ENCODE measurements at regions not wholly inside any gene's neighbourhood (a gene's known extent, or its start where the extent isn't known, plus 50 kb on each side); places are given as distances from the start of the nearest gene placed in this dataset.
"Not testable (repeated sequence)": the region's sequence is repeated elsewhere in the genome, so short reads cannot be mapped to it uniquely, and the experiment has no call there.

DNA sequence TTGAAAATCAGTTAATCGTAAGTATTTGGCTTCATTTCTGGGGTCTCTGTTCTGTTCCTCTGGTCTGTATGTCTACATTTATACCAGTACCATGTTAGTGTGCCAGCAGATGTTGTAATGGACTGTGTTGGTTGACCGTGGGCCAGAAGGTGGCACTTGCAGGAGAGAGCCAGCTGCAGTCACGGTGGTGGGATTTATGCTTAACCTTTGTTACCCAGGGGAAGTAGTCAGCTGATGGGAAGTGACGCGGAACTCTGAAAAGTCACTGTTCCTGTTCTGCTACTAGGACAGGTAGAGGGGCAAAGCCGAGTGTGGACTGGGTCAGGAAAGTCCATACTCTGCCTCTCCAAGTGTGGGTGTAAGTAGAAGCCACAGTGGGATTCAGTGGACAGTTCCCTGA lies 420.4 kb upstream of the NDN start:
- not testable (repeated sequence) for H3K4me3 Mint-ChIP-seq (ENCODE audit: unreplicated experiment); H3K4me2 ChIP-seq (ENCODE audit: low read length); H3K79me2 ChIP-seq (ENCODE audit: insufficient read depth, low read length); H3K27ac ChIP-seq (ENCODE audit: low read depth, low read length); H3K4me1 Mint-ChIP-seq (ENCODE audit: low read depth, unreplicated experiment); H3K9ac ChIP-seq (ENCODE audit: low read length); H3K9me3 Mint-ChIP-seq (ENCODE audit: unreplicated experiment); H3K27ac Mint-ChIP-seq (ENCODE audit: unreplicated experiment); H2AFZ ChIP-seq (ENCODE audit: low read depth, low read length); H3K4me3 ChIP-seq (ENCODE audit: insufficient read depth, low read depth, low read length); H3K4me1 ChIP-seq (ENCODE audit: insufficient read depth, low read length); DNase-seq (ENCODE audit: low read depth); FAIRE-seq; H3K27me3 Mint-ChIP-seq (ENCODE audit: low read depth, unreplicated experiment); H3K36me3 Mint-ChIP-seq (ENCODE audit: low read depth, unreplicated experiment); H4K20me1 ChIP-seq (ENCODE audit: insufficient read depth, low read length); H3K36me3 ChIP-seq (ENCODE audit: insufficient read depth, low read length); H3K9me3 ChIP-seq (ENCODE audit: insufficient read depth, low read depth, low read length); H3K27me3 ChIP-seq (ENCODE audit: insufficient read depth, low read length)

- not testable (repeated sequence) for H3K9me3 Mint-ChIP-seq (ENCODE audit: unreplicated experiment); H3K4me3 ChIP-seq (ENCODE audit: insufficient read depth, low read depth, low read length); H4K20me1 ChIP-seq (ENCODE audit: insufficient read depth, low read length); H3K27ac ChIP-seq (ENCODE audit: low read depth, low read length); H3K79me2 ChIP-seq (ENCODE audit: insufficient read depth, low read length); FAIRE-seq; H3K4me1 ChIP-seq (ENCODE audit: insufficient read depth, low read length); H3K27me3 Mint-ChIP-seq (ENCODE audit: low read depth, unreplicated experiment); H3K27ac Mint-ChIP-seq (ENCODE audit: unreplicated experiment); H3K4me3 Mint-ChIP-seq (ENCODE audit: unreplicated experiment); H3K36me3 ChIP-seq (ENCODE audit: insufficient read depth, low read length); H3K36me3 Mint-ChIP-seq (ENCODE audit: low read depth, unreplicated experiment); H3K27me3 ChIP-seq (ENCODE audit: insufficient read depth, low read length); H3K4me2 ChIP-seq (ENCODE audit: low read length); H3K4me1 Mint-ChIP-seq (ENCODE audit: low read depth, unreplicated experiment); H3K9me3 ChIP-seq (ENCODE audit: insufficient read depth, low read depth, low read length); DNase-seq (ENCODE audit: low read depth); H3K9ac ChIP-seq (ENCODE audit: low read length); H2AFZ ChIP-seq (ENCODE audit: low read depth, low read length)
Measured at GRCh38 chr15:24107948-24108347, 420.8 kb upstream of the NDN start.

- not testable (repeated sequence) for H3K4me3 Mint-ChIP-seq (ENCODE audit: unreplicated experiment); H3K27ac Mint-ChIP-seq (ENCODE audit: unreplicated experiment); DNase-seq (ENCODE audit: low read depth); FAIRE-seq; H3K4me1 ChIP-seq (ENCODE audit: insufficient read depth, low read length); H4K20me1 ChIP-seq (ENCODE audit: insufficient read depth, low read length); H3K9me3 ChIP-seq (ENCODE audit: insufficient read depth, low read depth, low read length); H2AFZ ChIP-seq (ENCODE audit: low read depth, low read length); H3K4me1 Mint-ChIP-seq (ENCODE audit: low read depth, unreplicated experiment); H3K4me2 ChIP-seq (ENCODE audit: low read length); H3K4me3 ChIP-seq (ENCODE audit: insufficient read depth, low read depth, low read length); H3K9ac ChIP-seq (ENCODE audit: low read length); H3K9me3 Mint-ChIP-seq (ENCODE audit: unreplicated experiment); H3K27ac ChIP-seq (ENCODE audit: low read depth, low read length); H3K79me2 ChIP-seq (ENCODE audit: insufficient read depth, low read length); H3K36me3 ChIP-seq (ENCODE audit: insufficient read depth, low read length); H3K27me3 Mint-ChIP-seq (ENCODE audit: low read depth, unreplicated experiment); H3K36me3 Mint-ChIP-seq (ENCODE audit: low read depth, unreplicated experiment); H3K27me3 ChIP-seq (ENCODE audit: insufficient read depth, low read length)
Measured at GRCh38 chr15:24108349-24108748, 421.2 kb upstream of the NDN start.

DNA sequence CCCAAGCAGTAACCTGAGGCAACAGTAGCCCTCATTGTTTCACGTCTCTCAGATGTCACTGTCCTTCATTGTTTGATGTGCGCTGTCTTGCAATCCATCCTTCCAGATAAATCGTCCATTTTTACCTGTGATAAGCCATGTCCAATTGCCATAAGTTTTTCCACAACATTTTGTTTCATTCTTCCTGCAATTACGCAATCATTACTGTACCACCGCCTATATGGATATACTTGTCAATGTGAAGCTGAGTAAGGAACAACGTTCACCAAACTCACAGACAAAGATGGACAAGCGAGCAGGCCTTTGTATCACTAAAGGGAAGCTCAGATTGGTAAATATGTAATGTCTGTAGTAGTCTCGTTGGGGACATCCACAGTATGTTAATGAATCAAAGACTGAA lies 452.5 kb upstream of the NDN start:
- H3K79me2 ChIP-seq (ENCODE audit: insufficient read depth, low read length); H3K4me1 ChIP-seq (ENCODE audit: insufficient read depth, low read length); H3K4me2 ChIP-seq (ENCODE audit: low read length); DNase-seq (ENCODE audit: low read depth); H3K9me3 ChIP-seq (ENCODE audit: insufficient read depth, low read depth, low read length); H3K9ac ChIP-seq (ENCODE audit: low read length); H3K27ac ChIP-seq (ENCODE audit: low read depth, low read length); H3K9me3 Mint-ChIP-seq (ENCODE audit: unreplicated experiment); H3K4me3 Mint-ChIP-seq (ENCODE audit: unreplicated experiment); H3K36me3 ChIP-seq (ENCODE audit: insufficient read depth, low read length); FAIRE-seq; H4K20me1 ChIP-seq (ENCODE audit: insufficient read depth, low read length); H3K4me1 Mint-ChIP-seq (ENCODE audit: low read depth, unreplicated experiment); H3K27ac Mint-ChIP-seq (ENCODE audit: unreplicated experiment); H2AFZ ChIP-seq (ENCODE audit: low read depth, low read length); H3K4me3 ChIP-seq (ENCODE audit: insufficient read depth, low read depth, low read length); H3K27me3 Mint-ChIP-seq (ENCODE audit: low read depth, unreplicated experiment); H3K36me3 Mint-ChIP-seq (ENCODE audit: low read depth, unreplicated experiment); H3K27me3 ChIP-seq (ENCODE audit: insufficient read depth, low read length): not testable (repeated sequence)

DNA sequence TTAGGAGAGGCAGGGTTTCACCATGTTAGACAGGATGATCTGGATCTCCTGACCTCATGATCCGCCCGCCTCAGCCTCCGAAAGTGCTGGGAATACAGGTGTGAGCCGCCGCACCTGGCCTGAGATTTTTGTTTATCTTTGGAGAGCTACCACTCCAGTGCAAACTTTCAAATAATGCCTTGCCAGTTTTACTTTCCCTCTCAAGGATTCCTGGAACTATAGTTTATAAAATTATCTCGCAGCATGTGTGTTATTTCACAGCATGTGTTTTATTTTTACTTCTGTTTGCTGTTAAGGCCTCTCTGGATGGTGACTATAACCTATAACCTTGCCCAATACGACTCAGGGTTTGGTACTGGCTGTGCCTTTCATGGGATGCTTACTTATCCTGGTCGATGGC lies 458.0 kb upstream of the NDN start:
- not testable (repeated sequence) for H3K4me1 ChIP-seq (ENCODE audit: insufficient read depth, low read length); H3K27me3 Mint-ChIP-seq (ENCODE audit: low read depth, unreplicated experiment); H2AFZ ChIP-seq (ENCODE audit: low read depth, low read length); DNase-seq (ENCODE audit: low read depth); H3K79me2 ChIP-seq (ENCODE audit: insufficient read depth, low read length); H3K4me2 ChIP-seq (ENCODE audit: low read length); H3K27ac ChIP-seq (ENCODE audit: low read depth, low read length); H3K9me3 Mint-ChIP-seq (ENCODE audit: unreplicated experiment); H3K27me3 ChIP-seq (ENCODE audit: insufficient read depth, low read length); H3K36me3 Mint-ChIP-seq (ENCODE audit: low read depth, unreplicated experiment); H3K9me3 ChIP-seq (ENCODE audit: insufficient read depth, low read depth, low read length); H3K4me1 Mint-ChIP-seq (ENCODE audit: low read depth, unreplicated experiment); H3K27ac Mint-ChIP-seq (ENCODE audit: unreplicated experiment); H4K20me1 ChIP-seq (ENCODE audit: insufficient read depth, low read length); H3K9ac ChIP-seq (ENCODE audit: low read length); H3K36me3 ChIP-seq (ENCODE audit: insufficient read depth, low read length); FAIRE-seq; H3K4me3 Mint-ChIP-seq (ENCODE audit: unreplicated experiment); H3K4me3 ChIP-seq (ENCODE audit: insufficient read depth, low read depth, low read length)
